ENCODE measurements at regions not wholly inside any gene's neighbourhood (a gene's known extent, or its start where the extent isn't known, plus 50 kb on each side); places are given as distances from the start of the nearest gene placed in this dataset.

DNA sequence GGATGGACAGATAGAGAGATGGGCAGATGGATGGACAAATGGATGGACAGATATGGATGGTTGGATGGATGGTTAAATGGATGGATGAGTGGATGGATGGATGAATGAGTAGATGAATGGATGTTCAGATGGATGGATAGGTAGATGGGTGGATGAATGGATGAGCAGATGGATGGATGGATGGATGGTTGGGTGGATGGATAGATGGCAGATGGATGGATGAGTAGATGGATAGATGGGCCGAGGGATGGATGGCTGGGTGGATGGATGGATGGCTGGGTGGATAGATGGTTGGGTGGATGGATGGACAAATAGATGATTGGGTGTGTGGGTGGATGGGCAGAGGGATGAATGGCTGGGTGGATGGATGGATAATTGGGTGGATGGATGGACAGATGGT is 98.9 kb upstream of the OTOS start:
- no peak for DNase-seq
- Histone ChIP-seq H3K27ac (ENCODE audit: low read depth in 1 of 2, low read length in 2 of 2) (no peak overlapping the region), H3K36me3 (replicated peaks in 1 of 2; ENCODE audit: control insufficient read depth in 1 of 2, insufficient read depth in 2 of 2, low read length in 2 of 2) (no peaks in the 10 kb centered on the region), H3K27me3 (ENCODE audit: control insufficient read depth in 2 of 2, insufficient read depth in 2 of 2, low read length in 2 of 2) (no peaks in the 10 kb centered on the region), H2AFZ (ENCODE audit: insufficient read depth, low read depth, low read length, poor library complexity, severe bottlenecking) (no peak overlapping the region), H3K4me1 (ENCODE audit: control insufficient read depth in 1 of 2, insufficient read depth in 2 of 2, low read length in 2 of 2) (no peaks in the 10 kb centered on the region), H4K20me1 (ENCODE audit: insufficient read depth, low read length) (no peaks in the 10 kb centered on the region), H3K4me2 (replicated peaks; ENCODE audit: extremely low read depth, low read length, poor library complexity, severe bottlenecking) (no peak overlapping the region), H3K4me3 (replicated peaks in 1 of 3; ENCODE audit: low read depth in 2 of 3, low read length in 3 of 3) (no peak overlapping the region), H3K79me2 (ENCODE audit: insufficient read depth, low read length) (no peaks in the 10 kb centered on the region), H3K9me3 (replicated peaks in 1 of 2; ENCODE audit: control insufficient read depth in 1 of 2, insufficient read depth in 1 of 2, low read length in 2 of 2) (no peaks in the 10 kb centered on the region), H3K9ac (ENCODE audit: insufficient read depth, low read length, poor library complexity, severe bottlenecking) (no peak overlapping the region)
- Mint-ChIP-seq H3K9me3 (peaks cover 0 to 4% (median 0%) of the 10 kb centered on the region in 7 donors), H3K27me3 (ENCODE audit: low read depth in 3 of 3) (peaks cover 8 to 25% (median 16%) of the 10 kb centered on the region in 3 donors), H3K36me3 (no peaks in the 10 kb centered on the region), H3K4me1 (no peaks in the 10 kb centered on the region), H3K4me3 (no peak overlapping the region), H3K27ac (no peak overlapping the region)
- TF ChIP-seq, protein P1, sequence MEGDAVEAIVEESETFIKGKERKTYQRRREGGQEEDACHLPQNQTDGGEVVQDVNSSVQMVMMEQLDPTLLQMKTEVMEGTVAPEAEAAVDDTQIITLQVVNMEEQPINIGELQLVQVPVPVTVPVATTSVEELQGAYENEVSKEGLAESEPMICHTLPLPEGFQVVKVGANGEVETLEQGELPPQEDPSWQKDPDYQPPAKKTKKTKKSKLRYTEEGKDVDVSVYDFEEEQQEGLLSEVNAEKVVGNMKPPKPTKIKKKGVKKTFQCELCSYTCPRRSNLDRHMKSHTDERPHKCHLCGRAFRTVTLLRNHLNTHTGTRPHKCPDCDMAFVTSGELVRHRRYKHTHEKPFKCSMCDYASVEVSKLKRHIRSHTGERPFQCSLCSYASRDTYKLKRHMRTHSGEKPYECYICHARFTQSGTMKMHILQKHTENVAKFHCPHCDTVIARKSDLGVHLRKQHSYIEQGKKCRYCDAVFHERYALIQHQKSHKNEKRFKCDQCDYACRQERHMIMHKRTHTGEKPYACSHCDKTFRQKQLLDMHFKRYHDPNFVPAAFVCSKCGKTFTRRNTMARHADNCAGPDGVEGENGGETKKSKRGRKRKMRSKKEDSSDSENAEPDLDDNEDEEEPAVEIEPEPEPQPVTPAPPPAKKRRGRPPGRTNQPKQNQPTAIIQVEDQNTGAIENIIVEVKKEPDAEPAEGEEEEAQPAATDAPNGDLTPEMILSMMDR (IDR thresholded peaks at IDR 0.05) = no peak
- intact Hi-C loops (cut with micrococcal nuclease) = loop anchor here in 1 of 2 donors (10.0 kb wide), 1 partner anchor 195 kb away; the partner anchor contains the start of gene GPC1
- WGBS (ENCODE audit: insufficient coverage) = 100% methylated on average over 1 of the region's 1 CpG

DNA sequence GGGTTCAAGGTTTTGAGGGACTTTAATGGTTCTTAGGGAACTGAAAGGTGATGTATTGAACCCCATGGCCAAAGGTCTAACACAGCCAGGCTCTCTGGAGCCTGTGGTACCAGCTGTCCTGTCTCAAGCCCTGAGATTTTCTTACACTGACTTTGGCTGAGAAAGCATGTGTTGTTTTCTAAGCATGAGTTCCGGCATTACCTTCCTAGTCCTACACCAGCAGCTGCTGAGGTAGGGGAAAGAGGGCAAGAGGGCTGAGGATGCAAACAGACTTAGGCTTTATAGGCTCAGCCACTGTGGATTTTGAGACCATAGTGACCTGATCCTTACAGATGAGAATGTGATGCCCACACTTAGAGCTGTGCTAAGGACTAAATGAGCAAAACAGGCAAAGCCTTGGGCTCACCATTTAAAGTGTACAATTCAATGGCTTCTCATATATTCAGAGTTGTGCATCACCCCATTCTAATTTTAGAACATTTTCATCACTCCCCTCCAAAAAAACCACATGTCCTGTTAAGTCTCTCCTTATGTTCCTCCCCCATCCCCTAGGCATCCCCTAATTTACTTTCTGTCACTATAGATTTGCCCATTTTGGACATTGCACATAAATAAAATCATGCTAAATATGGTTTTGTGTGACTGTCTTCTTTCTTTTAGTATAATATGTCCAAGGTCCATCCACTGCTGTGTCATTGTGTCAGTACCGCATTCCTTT is 99.7 kb upstream of the OTOS start:
- Histone ChIP-seq H4K20me1 (ENCODE audit: insufficient read depth, low read length) (no peaks in the 10 kb centered on the region), H3K36me3 (replicated peaks in 1 of 2; ENCODE audit: control insufficient read depth in 1 of 2, insufficient read depth in 2 of 2, low read length in 2 of 2) (no peaks in the 10 kb centered on the region), H3K27ac (ENCODE audit: low read depth in 1 of 2, low read length in 2 of 2) (no peak overlapping the region), H2AFZ (ENCODE audit: insufficient read depth, low read depth, low read length, poor library complexity, severe bottlenecking) (no peak overlapping the region), H3K27me3 (ENCODE audit: control insufficient read depth in 2 of 2, insufficient read depth in 2 of 2, low read length in 2 of 2) (no peaks in the 10 kb centered on the region), H3K9me3 (replicated peaks in 1 of 2; ENCODE audit: control insufficient read depth in 1 of 2, insufficient read depth in 1 of 2, low read length in 2 of 2) (no peaks in the 10 kb centered on the region), H3K4me1 (ENCODE audit: control insufficient read depth in 1 of 2, insufficient read depth in 2 of 2, low read length in 2 of 2) (no peaks in the 10 kb centered on the region), H3K4me2 (replicated peaks; ENCODE audit: extremely low read depth, low read length, poor library complexity, severe bottlenecking) (no peak overlapping the region), H3K9ac (ENCODE audit: insufficient read depth, low read length, poor library complexity, severe bottlenecking) (no peak overlapping the region), H3K79me2 (ENCODE audit: insufficient read depth, low read length) (no peaks in the 10 kb centered on the region), H3K4me3 (replicated peaks in 1 of 3; ENCODE audit: low read depth in 2 of 3, low read length in 3 of 3) (no peak overlapping the region)
- H3K9me3 Mint-ChIP-seq = peaks cover 0 to 4% (median 0%) of the 10 kb centered on the region in 7 donors
- H3K27me3 Mint-ChIP-seq (ENCODE audit: low read depth in 3 of 3) = peaks cover 13 to 29% (median 16%) of the 10 kb centered on the region in 3 donors
- TF ChIP-seq, protein P1 (IDR thresholded peaks at IDR 0.05) = no peak
- intact Hi-C loops (cut with micrococcal nuclease) = no loop called here
- H3K4me1 Mint-ChIP-seq = no peaks in the 10 kb centered on the region
- no CpG with 5 or more reads among the region's 2 CpGs for WGBS (ENCODE audit: insufficient coverage)
- H3K36me3 Mint-ChIP-seq = no peaks in the 10 kb centered on the region
- no peak overlapping the region for H3K4me3 Mint-ChIP-seq
- no peak overlapping the region for H3K27ac Mint-ChIP-seq
- no peak for DNase-seq

All from CD14-positive monocyte (primary cell).